Osteoblast (primary cell): ENCODE measurements at regions not wholly inside any gene's neighbourhood (a gene's known extent, or its start where the extent isn't known, plus 50 kb on each side); places are given as distances from the start of the nearest gene placed in this dataset.

Experiments
- DNase-seq: peaks from one replicate; pipeline ENCODE4 v3.0.0; 2011; ENCODE audit warnings: low spot score, mixed read lengths; ENCODE audit not compliant: insufficient read length; ENCODE audit errors: missing footprints
- H2AFZ ChIP-seq: 2 replicates; pipeline ENCODE4 v1.6.0; 2011; ENCODE audit warnings: mild to moderate bottlenecking, low read length
- H3K27ac ChIP-seq: 2 replicates; pipeline ENCODE4 v1.5.1; 2011; ENCODE audit warnings: mild to moderate bottlenecking, low read depth, low read length, moderate library complexity
- H3K27me3 ChIP-seq: 2 replicates; pipeline ENCODE4 v1.6.0; 2012; ENCODE audit warnings: mild to moderate bottlenecking, control low read depth, inconsistent platforms, low read length, moderate library complexity; ENCODE audit not compliant: insufficient read depth
- H3K36me3 ChIP-seq: 2 replicates; pipeline ENCODE4 v1.5.1; 2011; ENCODE audit warnings: mild to moderate bottlenecking, low read length, control low read depth, moderate library complexity; ENCODE audit not compliant: insufficient read depth
- H3K4me1 ChIP-seq: 2 replicates; pipeline ENCODE4 v1.5.1; 2011; ENCODE audit warnings: mild to moderate bottlenecking, low read length, control low read depth, moderate library complexity; ENCODE audit not compliant: insufficient read depth
- H3K4me2 ChIP-seq: 2 replicates; pipeline ENCODE4 v1.6.0; 2011; ENCODE audit warnings: mild to moderate bottlenecking, low read length; ENCODE audit not compliant: insufficient read depth
- H3K4me3 ChIP-seq: fragments of 200-600 bp; sonication (generic); 3 replicates; pipeline ENCODE4 v1.5.1; 2012; ENCODE audit warnings: mild to moderate bottlenecking, low read length, inconsistent platforms; ENCODE audit not compliant: insufficient read depth
- H3K79me2 ChIP-seq: 2 replicates; pipeline ENCODE4 v1.6.0; 2012; ENCODE audit warnings: mild to moderate bottlenecking, low read length, control low read depth, inconsistent platforms; ENCODE audit not compliant: insufficient read depth
- H3K9me3 ChIP-seq: 2 replicates; pipeline ENCODE4 v1.5.1; 2011; ENCODE audit warnings: low read depth, low read length, control low read depth
- H4K20me1 ChIP-seq: 2 replicates; pipeline ENCODE4 v1.6.0; 2012; ENCODE audit warnings: mild to moderate bottlenecking, low read length, control low read depth; ENCODE audit not compliant: insufficient read depth
- CTCF ChIP-seq: IDR thresholded peaks from 2 replicates; pipeline ENCODE4 v1.5.1; 2011; ENCODE audit warnings: mild to moderate bottlenecking, low read depth, low read length, moderate library complexity; ENCODE audit errors: extremely low read depth

GRCh38 chrX:21155916-21156315 lies 218.3 kb upstream of the CNKSR2 start:
- Histone ChIP-seq H4K20me1 (no peaks in the 10 kb centered on the region), H3K4me2 (no peak overlapping the region), H3K4me1 (no peaks in the 10 kb centered on the region), H3K36me3 (no peaks in the 10 kb centered on the region), H3K27me3 (no peaks in the 10 kb centered on the region), H3K79me2 (no peaks in the 10 kb centered on the region), H3K4me3 (no peak overlapping the region), H2AFZ (no peak overlapping the region), H3K27ac (no peak overlapping the region), H3K9me3 (no peaks in the 10 kb centered on the region)
- TF ChIP-seq CTCF = no peak
- no peak for DNase-seq

GRCh38 chrX:21156632-21157031 lies 217.6 kb upstream of the CNKSR2 start:
- H3K4me3 ChIP-seq = no peak overlapping the region
- H3K9me3 ChIP-seq = no peaks in the 10 kb centered on the region
- H3K4me2 ChIP-seq = no peak overlapping the region
- TF ChIP-seq CTCF = no peak
- H4K20me1 ChIP-seq = no peaks in the 10 kb centered on the region
- no peaks in the 10 kb centered on the region for H3K27me3 ChIP-seq
- no peaks in the 10 kb centered on the region for H3K4me1 ChIP-seq
- H3K27ac ChIP-seq = no peak overlapping the region
- H2AFZ ChIP-seq = no peak overlapping the region
- DNase-seq = no peak
- H3K79me2 ChIP-seq = no peaks in the 10 kb centered on the region
- H3K36me3 ChIP-seq = no peaks in the 10 kb centered on the region

GRCh38 chrX:21158678-21159077 lies 215.5 kb upstream of the CNKSR2 start:
- H3K79me2 ChIP-seq = no peaks in the 10 kb centered on the region
- no peaks in the 10 kb centered on the region for H3K4me1 ChIP-seq
- H3K9me3 ChIP-seq = no peaks in the 10 kb centered on the region
- DNase-seq = no peak
- H3K27me3 ChIP-seq = no peaks in the 10 kb centered on the region
- no peak overlapping the region for H2AFZ ChIP-seq
- no peak overlapping the region for H3K27ac ChIP-seq
- H4K20me1 ChIP-seq = no peaks in the 10 kb centered on the region
- no peak overlapping the region for H3K4me3 ChIP-seq
- H3K4me2 ChIP-seq = no peak overlapping the region
- no peak for TF ChIP-seq CTCF
- H3K36me3 ChIP-seq = no peaks in the 10 kb centered on the region

GRCh38 chrX:21166272-21166982 lies 207.8 kb upstream of the CNKSR2 start:
- no peak for DNase-seq
- Histone ChIP-seq H3K9me3 (no peaks in the 10 kb centered on the region), H3K4me2 (peak overlapping the region; percentile 24), H3K4me3 (no peak overlapping the region), H2AFZ (no peak overlapping the region), H3K4me1 (peaks cover 6% of the 10 kb centered on the region), H3K27ac (no peak overlapping the region), H3K79me2 (no peaks in the 10 kb centered on the region), H3K27me3 (no peaks in the 10 kb centered on the region), H3K36me3 (no peaks in the 10 kb centered on the region), H4K20me1 (no peaks in the 10 kb centered on the region)
- no peak for TF ChIP-seq CTCF
